Breast epithelium (tissue), 3 donors: ENCODE measurements at regions not wholly inside any gene's neighbourhood (a gene's known extent, or its start where the extent isn't known, plus 50 kb on each side); places are given as distances from the start of the nearest gene placed in this dataset.

Experiments
- POLR2A ChIP-seq: fragments of 450-650 bp; IDR thresholded peaks from one replicate; pipeline ENCODE4 v1.6.1; 2016; ENCODE audit warnings: antibody characterized with exemption, mild to moderate bottlenecking, moderate library complexity
- TF ChIP-seq, protein P1 (sequence below), 3 donors: fragments of 450-650 bp; IDR thresholded peaks; one replicate each; pipeline ENCODE4 v1.5.1; 2016 to 2017; ENCODE audit warnings: antibody characterized with exemption in 3 of 3, mild to moderate bottlenecking in 3 of 3, moderate library complexity in 3 of 3

DNA sequence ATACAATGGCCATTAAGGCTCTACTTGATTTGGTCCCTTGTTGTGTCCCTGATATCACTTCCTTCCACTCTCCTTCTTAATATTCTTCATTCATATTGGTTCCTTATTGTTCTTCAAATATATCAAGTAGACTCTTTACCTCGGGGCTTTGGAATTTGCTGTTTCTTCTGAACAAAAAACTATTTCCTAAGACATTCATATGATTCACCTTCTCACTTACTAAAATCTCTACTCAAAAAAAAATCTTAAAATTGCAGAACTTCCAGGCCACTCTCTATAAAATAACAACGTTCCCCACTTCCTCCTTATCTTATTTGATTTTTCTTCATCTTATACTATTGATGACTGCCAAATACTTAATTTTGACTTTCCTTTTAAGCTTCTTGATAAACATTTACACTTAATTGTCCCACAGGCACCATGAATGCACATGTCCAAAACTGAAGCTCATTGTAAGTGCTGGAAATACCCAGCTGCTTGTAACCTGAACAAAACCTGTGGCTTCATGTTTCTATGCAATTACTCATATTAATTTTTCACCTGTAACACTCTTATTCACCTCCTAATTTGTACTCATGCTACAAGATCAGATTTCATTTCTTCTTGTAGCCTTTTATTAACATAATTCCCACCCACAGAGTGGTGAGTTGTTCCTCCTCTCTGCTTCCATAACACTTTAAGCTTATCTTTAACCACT is 58.4 kb upstream of the NUDT12 start:
- TF ChIP-seq POLR2A, result no peak
- TF ChIP-seq, protein P1, sequence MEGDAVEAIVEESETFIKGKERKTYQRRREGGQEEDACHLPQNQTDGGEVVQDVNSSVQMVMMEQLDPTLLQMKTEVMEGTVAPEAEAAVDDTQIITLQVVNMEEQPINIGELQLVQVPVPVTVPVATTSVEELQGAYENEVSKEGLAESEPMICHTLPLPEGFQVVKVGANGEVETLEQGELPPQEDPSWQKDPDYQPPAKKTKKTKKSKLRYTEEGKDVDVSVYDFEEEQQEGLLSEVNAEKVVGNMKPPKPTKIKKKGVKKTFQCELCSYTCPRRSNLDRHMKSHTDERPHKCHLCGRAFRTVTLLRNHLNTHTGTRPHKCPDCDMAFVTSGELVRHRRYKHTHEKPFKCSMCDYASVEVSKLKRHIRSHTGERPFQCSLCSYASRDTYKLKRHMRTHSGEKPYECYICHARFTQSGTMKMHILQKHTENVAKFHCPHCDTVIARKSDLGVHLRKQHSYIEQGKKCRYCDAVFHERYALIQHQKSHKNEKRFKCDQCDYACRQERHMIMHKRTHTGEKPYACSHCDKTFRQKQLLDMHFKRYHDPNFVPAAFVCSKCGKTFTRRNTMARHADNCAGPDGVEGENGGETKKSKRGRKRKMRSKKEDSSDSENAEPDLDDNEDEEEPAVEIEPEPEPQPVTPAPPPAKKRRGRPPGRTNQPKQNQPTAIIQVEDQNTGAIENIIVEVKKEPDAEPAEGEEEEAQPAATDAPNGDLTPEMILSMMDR (IDR thresholded peaks at IDR 0.05), result no peak
